ENCODE measurements at regions not wholly inside any gene's neighbourhood (a gene's known extent, or its start where the extent isn't known, plus 50 kb on each side); places are given as distances from the start of the nearest gene placed in this dataset.
"Not testable (repeated sequence)": the region's sequence is repeated elsewhere in the genome, so short reads cannot be mapped to it uniquely, and the experiment has no call there.

DNA sequence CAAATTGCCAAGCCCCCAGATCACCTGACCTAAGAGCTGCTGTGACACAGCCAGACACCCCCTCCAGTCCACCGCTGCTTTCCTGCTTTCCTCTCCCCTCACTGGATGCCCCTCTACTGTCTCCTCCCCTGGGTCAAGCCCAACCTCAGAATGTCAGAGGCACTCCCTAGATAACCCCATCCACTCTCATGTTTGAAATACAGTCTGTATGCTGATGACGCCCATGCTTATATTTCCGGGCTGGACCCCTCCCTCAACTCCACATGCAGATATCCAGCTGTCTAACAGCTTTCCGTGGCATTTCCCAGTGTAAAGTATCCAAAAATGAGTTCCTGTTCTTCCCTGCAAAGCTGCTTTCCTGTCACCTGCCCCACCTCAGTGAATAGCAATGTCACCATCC is 309.2 kb downstream of the ANAPC1 start:
- H3F3A ChIP-seq (ENCODE audit: control insufficient read depth, insufficient read depth); H3K4me3 ChIP-seq (ENCODE audit: low read length); H3K79me2 ChIP-seq (ENCODE audit: control insufficient read depth, low read length); H3K9me2 ChIP-seq (replicated peaks; ENCODE audit: control insufficient read depth, low read length); H3K9me3 ChIP-seq (ENCODE audit: control insufficient read depth, insufficient read depth, low read length); H3K4me2 ChIP-seq (ENCODE audit: low read length); H3K36me3 ChIP-seq (ENCODE audit: control insufficient read depth, low read length); H3K4me1 ChIP-seq (ENCODE audit: control insufficient read depth, low read length); H3K27ac ChIP-seq (ENCODE audit: low read depth, low read length); H4K20me1 ChIP-seq (ENCODE audit: control insufficient read depth, insufficient read depth, low read depth, low read length); H3K27me3 ChIP-seq (ENCODE audit: control insufficient read depth, low read length): not testable (repeated sequence)

DNA sequence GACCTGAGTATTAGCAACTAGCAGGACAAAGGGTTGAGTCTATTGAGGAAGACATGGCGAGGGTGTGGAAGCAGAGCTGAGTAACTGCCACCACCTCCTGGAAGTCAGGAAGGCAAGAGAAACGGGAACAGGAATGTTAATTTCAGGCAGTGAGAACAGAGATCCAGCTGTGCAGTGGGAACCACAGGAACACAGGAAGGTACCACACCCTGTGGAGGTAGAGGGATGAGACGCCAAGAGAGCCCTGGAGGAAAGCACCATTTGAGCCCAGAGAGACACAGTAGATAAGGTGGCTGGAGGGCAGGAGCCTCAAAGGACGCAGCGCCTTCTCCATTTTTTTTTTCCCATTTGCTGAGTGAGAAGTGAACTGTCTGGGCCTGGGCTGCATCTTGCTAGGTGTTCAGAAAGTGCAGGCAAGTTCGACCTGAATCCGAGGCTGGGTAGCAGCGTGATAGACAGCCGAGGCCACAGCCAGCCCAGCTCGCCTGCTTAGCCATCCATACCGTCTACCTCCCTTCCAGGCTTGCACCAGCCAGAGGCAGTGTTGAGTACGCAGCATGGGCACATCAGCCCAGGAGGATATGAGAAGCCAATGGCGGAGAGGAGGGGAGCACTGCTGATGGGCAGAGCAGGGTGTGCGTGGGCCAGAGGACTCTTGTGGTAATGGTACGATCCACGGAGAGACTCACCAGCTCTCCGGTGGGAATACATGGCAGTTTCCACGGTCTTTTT is 306.7 kb downstream of the ANAPC1 start:
- not testable (repeated sequence) for H3K27ac ChIP-seq (ENCODE audit: low read depth, low read length); H3K9me3 ChIP-seq (ENCODE audit: control insufficient read depth, insufficient read depth, low read length); H3K4me3 ChIP-seq (ENCODE audit: low read length); H3K36me3 ChIP-seq (ENCODE audit: control insufficient read depth, low read length); H3K4me1 ChIP-seq (ENCODE audit: control insufficient read depth, low read length); H4K20me1 ChIP-seq (ENCODE audit: control insufficient read depth, insufficient read depth, low read depth, low read length); H3K79me2 ChIP-seq (ENCODE audit: control insufficient read depth, low read length); H3F3A ChIP-seq (ENCODE audit: control insufficient read depth, insufficient read depth); H3K9me2 ChIP-seq (replicated peaks; ENCODE audit: control insufficient read depth, low read length); H3K4me2 ChIP-seq (ENCODE audit: low read length); H3K27me3 ChIP-seq (ENCODE audit: control insufficient read depth, low read length)

DNA sequence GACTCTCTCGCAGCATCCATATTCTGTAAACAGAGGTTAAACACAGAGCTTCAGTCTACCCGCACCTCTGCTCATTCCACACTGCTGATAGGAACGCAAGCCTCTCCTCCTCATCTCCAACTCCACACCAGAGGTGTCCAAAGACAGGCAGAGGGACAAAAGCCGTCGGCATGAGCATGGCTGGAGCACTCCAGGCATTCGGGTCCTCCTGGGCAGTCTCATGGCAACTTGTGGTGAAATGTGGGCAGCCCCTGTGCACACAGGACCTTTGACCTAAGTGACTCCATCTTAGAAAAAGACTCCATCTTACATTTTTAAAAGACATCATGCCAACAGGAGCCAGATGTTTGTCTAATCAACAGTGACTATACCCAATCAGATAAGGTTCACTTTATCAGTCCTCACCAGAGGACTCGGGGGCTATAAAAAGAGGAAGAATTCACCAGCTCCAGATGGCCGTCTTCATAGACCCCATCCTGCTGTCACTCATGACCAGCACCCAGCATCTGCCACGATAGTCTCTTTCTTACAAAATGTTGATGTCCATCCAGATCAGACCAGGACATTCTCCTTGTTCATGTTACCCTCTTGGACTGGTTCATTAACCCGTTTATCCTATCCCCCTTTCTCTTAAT is 304.4 kb downstream of the ANAPC1 start:
- not testable (repeated sequence) for H3K9me3 ChIP-seq (ENCODE audit: control insufficient read depth, insufficient read depth, low read length); H3K4me3 ChIP-seq (ENCODE audit: low read length); H3K79me2 ChIP-seq (ENCODE audit: control insufficient read depth, low read length); H3K9me2 ChIP-seq (replicated peaks; ENCODE audit: control insufficient read depth, low read length); H3K27ac ChIP-seq (ENCODE audit: low read depth, low read length); H3K4me1 ChIP-seq (ENCODE audit: control insufficient read depth, low read length); H3K27me3 ChIP-seq (ENCODE audit: control insufficient read depth, low read length); H3K36me3 ChIP-seq (ENCODE audit: control insufficient read depth, low read length); H3F3A ChIP-seq (ENCODE audit: control insufficient read depth, insufficient read depth); H3K4me2 ChIP-seq (ENCODE audit: low read length); H4K20me1 ChIP-seq (ENCODE audit: control insufficient read depth, insufficient read depth, low read depth, low read length)

DNA sequence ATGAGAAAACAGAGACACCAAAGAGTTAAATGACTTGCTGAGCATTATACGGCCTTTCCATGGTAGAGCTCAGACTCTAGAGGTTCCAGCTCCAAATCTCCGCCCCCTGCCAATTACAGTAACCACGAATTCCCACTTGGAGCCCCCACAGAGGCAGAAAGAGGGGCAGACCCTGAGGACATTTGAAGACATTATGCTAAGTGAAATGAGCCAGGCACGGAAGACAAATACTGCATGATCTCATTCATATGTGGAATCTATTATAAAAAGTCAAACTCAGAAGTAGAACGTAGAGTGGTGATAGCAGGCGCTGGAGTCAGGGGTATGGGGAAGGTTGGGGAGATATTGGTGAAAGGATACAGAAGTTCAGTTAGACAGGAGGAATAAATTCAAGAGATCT is 303.4 kb downstream of the ANAPC1 start:
- H3K4me3 ChIP-seq (ENCODE audit: low read length); H3K4me1 ChIP-seq (ENCODE audit: control insufficient read depth, low read length); H3K36me3 ChIP-seq (ENCODE audit: control insufficient read depth, low read length); H3K79me2 ChIP-seq (ENCODE audit: control insufficient read depth, low read length); H3K9me2 ChIP-seq (replicated peaks; ENCODE audit: control insufficient read depth, low read length); H3K9me3 ChIP-seq (ENCODE audit: control insufficient read depth, insufficient read depth, low read length); H3K4me2 ChIP-seq (ENCODE audit: low read length); H3F3A ChIP-seq (ENCODE audit: control insufficient read depth, insufficient read depth); H3K27me3 ChIP-seq (ENCODE audit: control insufficient read depth, low read length); H4K20me1 ChIP-seq (ENCODE audit: control insufficient read depth, insufficient read depth, low read depth, low read length); H3K27ac ChIP-seq (ENCODE audit: low read depth, low read length): not testable (repeated sequence)

DNA sequence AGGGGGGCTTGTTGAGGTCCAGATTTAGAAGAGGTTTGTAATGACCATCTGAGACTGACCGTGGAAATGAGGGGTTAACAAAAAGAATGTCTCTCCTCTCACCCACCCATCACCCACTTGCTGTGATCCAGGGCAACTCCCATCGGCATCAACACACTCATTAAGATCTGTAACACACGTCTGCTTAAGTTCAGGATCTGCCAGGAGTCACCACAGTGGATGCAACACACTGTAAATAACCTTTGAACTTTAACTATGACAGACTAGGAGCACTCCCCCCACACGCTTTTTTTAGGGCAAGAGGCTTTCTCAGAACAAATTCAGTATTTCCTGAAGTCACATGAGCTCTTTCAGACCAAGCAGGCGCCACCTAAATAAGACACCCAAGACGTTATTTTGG is 301.9 kb downstream of the ANAPC1 start:
- H3K36me3 ChIP-seq (ENCODE audit: control insufficient read depth, low read length): not testable (repeated sequence)

DNA sequence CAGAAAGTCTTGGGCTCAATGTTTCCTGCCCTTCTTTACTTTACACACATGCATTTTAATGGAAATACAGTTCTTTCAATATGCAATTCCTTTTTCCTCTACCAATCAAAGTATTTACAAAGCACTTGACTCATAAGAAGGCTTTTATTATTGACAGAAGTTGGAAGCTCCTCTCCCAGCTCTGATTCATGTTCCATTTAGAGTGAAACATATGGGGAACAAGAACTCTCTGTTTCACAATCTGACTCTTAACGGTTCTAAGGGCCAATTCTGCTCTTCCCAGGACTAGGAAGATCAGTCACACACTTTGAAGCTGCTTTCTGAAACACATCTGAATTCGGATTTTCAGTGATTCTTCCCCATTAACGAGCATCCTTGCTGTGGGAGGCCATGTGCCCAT is 300.5 kb downstream of the ANAPC1 start:
- H3F3A ChIP-seq (ENCODE audit: control insufficient read depth, insufficient read depth); H3K9me2 ChIP-seq (replicated peaks; ENCODE audit: control insufficient read depth, low read length); H3K4me3 ChIP-seq (ENCODE audit: low read length); H3K79me2 ChIP-seq (ENCODE audit: control insufficient read depth, low read length); H3K4me2 ChIP-seq (ENCODE audit: low read length); H3K27ac ChIP-seq (ENCODE audit: low read depth, low read length); H4K20me1 ChIP-seq (ENCODE audit: control insufficient read depth, insufficient read depth, low read depth, low read length); H3K4me1 ChIP-seq (ENCODE audit: control insufficient read depth, low read length); H3K27me3 ChIP-seq (ENCODE audit: control insufficient read depth, low read length); H3K36me3 ChIP-seq (ENCODE audit: control insufficient read depth, low read length); H3K9me3 ChIP-seq (ENCODE audit: control insufficient read depth, insufficient read depth, low read length): not testable (repeated sequence)

More for the DNA sequence above, 301.9 kb downstream of the ANAPC1 start:
- not testable (repeated sequence) for H3K27ac ChIP-seq (ENCODE audit: low read depth, low read length); H3K9me2 ChIP-seq (replicated peaks; ENCODE audit: control insufficient read depth, low read length); H3K27me3 ChIP-seq (ENCODE audit: control insufficient read depth, low read length); H3K4me1 ChIP-seq (ENCODE audit: control insufficient read depth, low read length); H3K4me3 ChIP-seq (ENCODE audit: low read length); H3F3A ChIP-seq (ENCODE audit: control insufficient read depth, insufficient read depth); H3K79me2 ChIP-seq (ENCODE audit: control insufficient read depth, low read length); H3K4me2 ChIP-seq (ENCODE audit: low read length); H4K20me1 ChIP-seq (ENCODE audit: control insufficient read depth, insufficient read depth, low read depth, low read length); H3K9me3 ChIP-seq (ENCODE audit: control insufficient read depth, insufficient read depth, low read length)

DNA sequence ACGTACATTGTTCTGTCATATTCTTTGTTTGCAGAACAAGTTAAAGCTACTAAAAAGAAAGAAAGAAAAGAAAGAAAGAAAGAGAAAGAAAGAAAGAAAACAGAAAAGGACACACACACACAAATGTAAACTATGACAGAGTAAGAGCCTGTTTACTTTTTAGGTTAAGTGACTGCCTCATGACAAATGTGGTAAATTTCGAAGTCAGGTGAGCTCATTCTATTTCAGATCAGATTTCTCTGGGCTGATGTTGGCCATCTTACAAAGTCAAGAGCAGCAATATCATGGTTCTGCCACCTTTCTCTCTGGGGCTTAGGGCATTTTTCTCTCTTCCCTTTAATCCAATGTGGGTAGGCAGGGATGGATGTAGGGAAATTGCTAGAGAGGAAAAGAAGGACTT is 299.5 kb downstream of the ANAPC1 start:
- not testable (repeated sequence) for H3K79me2 ChIP-seq (ENCODE audit: control insufficient read depth, low read length); H3K9me3 ChIP-seq (ENCODE audit: control insufficient read depth, insufficient read depth, low read length); H3K36me3 ChIP-seq (ENCODE audit: control insufficient read depth, low read length); H3K4me1 ChIP-seq (ENCODE audit: control insufficient read depth, low read length); H3K27me3 ChIP-seq (ENCODE audit: control insufficient read depth, low read length); H3K4me2 ChIP-seq (ENCODE audit: low read length); H3K4me3 ChIP-seq (ENCODE audit: low read length); H3F3A ChIP-seq (ENCODE audit: control insufficient read depth, insufficient read depth); H4K20me1 ChIP-seq (ENCODE audit: control insufficient read depth, insufficient read depth, low read depth, low read length); H3K9me2 ChIP-seq (replicated peaks; ENCODE audit: control insufficient read depth, low read length); H3K27ac ChIP-seq (ENCODE audit: low read depth, low read length)

DNA sequence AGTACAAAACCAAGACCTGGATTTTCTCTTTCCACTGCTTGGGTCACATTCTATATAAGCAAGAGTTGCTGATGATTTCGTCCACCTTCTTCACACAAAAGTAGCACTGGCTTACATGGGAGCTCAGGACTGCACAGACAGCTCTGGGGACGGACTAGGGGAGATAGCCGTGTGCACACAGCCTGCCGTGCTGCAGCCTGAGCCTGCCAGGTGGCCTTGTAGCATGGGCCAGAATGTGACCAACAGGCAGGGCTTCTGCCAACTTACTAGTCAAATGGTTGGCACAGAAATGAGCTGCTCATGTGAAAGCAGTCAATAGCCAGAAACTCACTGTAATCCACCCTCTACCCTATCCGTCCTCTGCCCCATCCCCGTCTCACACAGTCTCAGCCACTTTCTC is 299.0 kb downstream of the ANAPC1 start:
- not testable (repeated sequence) for H3K27ac ChIP-seq (ENCODE audit: low read depth, low read length); H4K20me1 ChIP-seq (ENCODE audit: control insufficient read depth, insufficient read depth, low read depth, low read length); H3K9me3 ChIP-seq (ENCODE audit: control insufficient read depth, insufficient read depth, low read length)

More for the DNA sequence above, 299.0 kb downstream of the ANAPC1 start:
- not testable (repeated sequence) for H3K27me3 ChIP-seq (ENCODE audit: control insufficient read depth, low read length); H3F3A ChIP-seq (ENCODE audit: control insufficient read depth, insufficient read depth); H3K4me1 ChIP-seq (ENCODE audit: control insufficient read depth, low read length); H3K4me3 ChIP-seq (ENCODE audit: low read length); H3K36me3 ChIP-seq (ENCODE audit: control insufficient read depth, low read length); H3K79me2 ChIP-seq (ENCODE audit: control insufficient read depth, low read length); H3K9me2 ChIP-seq (replicated peaks; ENCODE audit: control insufficient read depth, low read length); H3K4me2 ChIP-seq (ENCODE audit: low read length)

Measured in DOHH2 (cell line).